ENCODE measurements at regions not wholly inside any gene's neighbourhood (a gene's known extent, or its start where the extent isn't known, plus 50 kb on each side); places are given as distances from the start of the nearest gene placed in this dataset.

DNA sequence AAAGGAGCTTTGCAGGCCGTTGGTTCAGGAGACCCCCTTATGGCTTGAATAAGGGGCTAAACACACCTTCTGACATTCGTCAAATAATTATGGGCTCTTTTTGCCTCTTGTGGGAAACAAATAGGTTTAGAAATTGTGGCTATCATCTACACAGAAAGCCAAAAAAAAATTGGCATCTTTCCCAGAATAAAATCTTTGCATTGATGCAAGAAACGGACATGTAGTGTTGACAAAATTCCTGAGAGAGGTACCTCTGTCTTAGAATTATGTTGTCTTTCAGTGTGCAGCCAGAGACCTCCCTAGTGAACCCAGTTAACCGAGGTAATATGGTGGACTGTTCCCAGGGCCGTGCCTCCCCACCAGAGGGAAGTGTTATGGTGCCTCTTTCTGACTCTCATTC, 283.9 kb downstream of the SDHAF3 start:
- Histone ChIP-seq H3K36me3 (no peaks in the 10 kb centered on the region), H3K9me3 (no peaks in the 10 kb centered on the region), H3K27ac (no peak overlapping the region), H3K4me1 (no peaks in the 10 kb centered on the region), H3K4me3 (no peak overlapping the region), H3K27me3 (no peaks in the 10 kb centered on the region)
- intact Hi-C loops (cut with DNase I; ENCODE audit: low total_unique reads), result no loop called here
- DNase-seq, result no peak
- TF ChIP-seq CTCF (IDR thresholded peaks at IDR 0.05), result no peak
- TF ChIP-seq EP300 (IDR thresholded peaks at IDR 0.05), result no peak
- TF ChIP-seq POLR2AphosphoS5 (IDR thresholded peaks at IDR 0.05), result no peak
- no peak for TF ChIP-seq POLR2A (IDR thresholded peaks at IDR 0.05)
- 48 to 60% (median 58%) methylated on average over 5 of the region's 5 CpGs for WGBS, 5 donors

DNA sequence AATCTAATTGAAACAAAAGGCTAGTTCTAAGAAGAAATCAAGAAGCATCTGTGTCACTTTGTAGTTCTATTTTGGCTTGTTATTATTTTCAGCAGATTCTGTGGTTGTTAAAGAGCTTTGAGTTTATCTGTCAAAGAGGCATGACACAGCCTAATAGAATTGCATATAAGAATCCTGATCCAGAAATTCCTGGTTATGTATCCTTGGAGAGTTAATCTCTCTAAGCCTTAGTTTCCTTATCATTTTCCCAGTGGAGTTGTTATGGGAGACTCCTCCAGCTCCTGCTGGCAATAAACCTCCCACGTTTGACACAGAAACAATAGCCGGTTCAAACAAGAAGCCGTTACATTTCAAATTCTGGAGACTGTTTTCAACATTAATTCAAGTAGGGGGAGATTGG, 288.3 kb downstream of the SDHAF3 start:
- WGBS, 5 donors, result 41 to 52% (median 48%) methylated on average over 3 of the region's 3 CpGs
- H3K4me3 ChIP-seq, result no peak overlapping the region
- intact Hi-C loops (cut with DNase I; ENCODE audit: low total_unique reads), result no loop called here
- TF ChIP-seq EP300 (IDR thresholded peaks at IDR 0.05) (no peak), CTCF (IDR thresholded peaks at IDR 0.05) (no peak), POLR2A (IDR thresholded peaks at IDR 0.05) (no peak), POLR2AphosphoS5 (IDR thresholded peaks at IDR 0.05) (no peak)
- no peak for DNase-seq
- no peaks in the 10 kb centered on the region for H3K4me1 ChIP-seq
- no peaks in the 10 kb centered on the region for H3K27me3 ChIP-seq
- no peaks in the 10 kb centered on the region for H3K9me3 ChIP-seq
- H3K27ac ChIP-seq, result no peak overlapping the region
- H3K36me3 ChIP-seq, result no peaks in the 10 kb centered on the region

DNA sequence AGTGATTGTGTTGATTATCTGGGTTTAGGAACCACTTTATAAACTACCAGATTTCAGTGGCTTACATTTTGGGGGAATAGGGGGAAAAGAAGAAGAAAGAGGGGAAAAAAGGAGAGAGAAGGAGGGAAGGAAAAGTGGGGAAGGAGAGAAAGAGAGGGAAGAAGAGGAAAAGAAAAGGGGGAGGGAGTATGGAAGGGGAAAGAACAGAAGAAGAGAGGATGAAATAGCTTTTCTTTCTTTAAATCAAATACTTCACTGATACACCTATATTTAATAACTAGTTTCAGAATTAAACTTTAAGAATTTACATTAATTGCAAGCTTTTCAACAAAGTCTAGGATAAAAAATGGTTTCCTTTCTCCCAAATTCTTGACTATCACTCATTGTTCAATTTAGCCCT, 289.6 kb downstream of the SDHAF3 start:
- DNase-seq, result no peak
- intact Hi-C loops (cut with DNase I; ENCODE audit: low total_unique reads), result no loop called here
- no peaks in the 10 kb centered on the region for H3K27me3 ChIP-seq

GRCh38 chr7:97409346-97409745, 291.8 kb downstream of the SDHAF3 start:
- H3K27ac ChIP-seq, result no peak overlapping the region
- DNase-seq, result no peak
- H3K9me3 ChIP-seq, result no peaks in the 10 kb centered on the region
- no peaks in the 10 kb centered on the region for H3K27me3 ChIP-seq
- TF ChIP-seq EP300 (IDR thresholded peaks at IDR 0.05) (no peak), POLR2A (IDR thresholded peaks at IDR 0.05) (no peak), CTCF (IDR thresholded peaks at IDR 0.05) (no peak), POLR2AphosphoS5 (IDR thresholded peaks at IDR 0.05) (no peak)
- H3K36me3 ChIP-seq, result no peaks in the 10 kb centered on the region
- no peak overlapping the region for H3K4me3 ChIP-seq
- H3K4me1 ChIP-seq, result no peaks in the 10 kb centered on the region
- 78 to 86% (median 79%) methylated on average over 2 of the region's 2 CpGs for WGBS, 5 donors
- intact Hi-C loops (cut with DNase I; ENCODE audit: low total_unique reads), result no loop called here

More for the DNA sequence above, 289.6 kb downstream of the SDHAF3 start:
- no peaks in the 10 kb centered on the region for H3K36me3 ChIP-seq
- TF ChIP-seq CTCF (IDR thresholded peaks at IDR 0.05) (no peak), EP300 (IDR thresholded peaks at IDR 0.05) (no peak), POLR2A (IDR thresholded peaks at IDR 0.05) (no peak), POLR2AphosphoS5 (IDR thresholded peaks at IDR 0.05) (no peak)
- H3K27ac ChIP-seq, result no peak overlapping the region
- H3K9me3 ChIP-seq, result no peaks in the 10 kb centered on the region
- no peaks in the 10 kb centered on the region for H3K4me1 ChIP-seq
- H3K4me3 ChIP-seq, result no peak overlapping the region
